Esophagus muscularis mucosa (tissue), 4 donors: ENCODE measurements at regions not wholly inside any gene's neighbourhood (a gene's known extent, or its start where the extent isn't known, plus 50 kb on each side); places are given as distances from the start of the nearest gene placed in this dataset.

ENCODE experiments used
- EP300 ChIP-seq: sonication (generic); formaldehyde crosslinking; IDR thresholded peaks from one replicate; pipeline ENCODE4 v1.6.1; 2017; ENCODE audit warnings: antibody characterized with exemption
- POLR2A ChIP-seq: fragments of 450-650 bp; IDR thresholded peaks from one replicate; pipeline ENCODE4 v1.6.1; 2017; ENCODE audit warnings: antibody characterized with exemption, moderate library complexity, mild to moderate bottlenecking, low read depth
- TF ChIP-seq, protein P1 (sequence below), 3 experiments: fragments of 200-600 bp in 2 of 3; fragments of 450-650 bp in 1 of 3; sonication (generic) in 2 of 3; IDR thresholded peaks; one replicate each; pipeline ENCODE4 v1.5.1; 2017 to 2019; ENCODE audit warnings: antibody characterized with exemption in 3 of 3, mild to moderate bottlenecking in 2 of 3, moderate library complexity in 1 of 3

DNA sequence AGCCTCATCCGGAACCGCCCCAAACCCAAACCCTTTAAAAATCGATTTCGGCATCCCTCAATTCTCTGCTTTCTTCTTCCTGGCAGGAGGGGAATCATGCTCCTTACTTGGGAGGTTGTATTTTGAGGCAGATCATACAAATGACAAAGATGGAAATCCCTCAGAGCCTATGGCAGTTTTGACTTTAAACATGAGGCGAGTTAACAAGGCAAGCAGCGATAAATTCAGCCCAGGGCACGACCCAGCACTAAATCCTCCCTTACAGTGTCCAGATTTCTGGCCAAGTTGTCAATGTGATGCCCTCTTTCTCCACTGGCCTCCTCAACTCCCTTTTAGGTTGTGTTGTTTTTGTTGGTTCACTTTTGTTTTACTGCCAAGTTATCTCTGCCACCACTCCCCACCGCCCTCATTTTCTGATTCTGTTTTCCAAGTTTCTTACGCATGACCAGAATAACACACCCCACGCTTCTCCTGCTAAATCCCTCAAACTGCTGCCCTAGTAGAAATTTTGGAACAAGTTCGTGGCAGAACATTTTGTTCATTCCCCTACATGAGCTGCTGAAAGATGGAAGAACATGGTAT is 68.3 kb downstream of the CTAGE1 start:
- TF ChIP-seq EP300 (no peak), POLR2A (no peak)
- TF ChIP-seq, protein P1, sequence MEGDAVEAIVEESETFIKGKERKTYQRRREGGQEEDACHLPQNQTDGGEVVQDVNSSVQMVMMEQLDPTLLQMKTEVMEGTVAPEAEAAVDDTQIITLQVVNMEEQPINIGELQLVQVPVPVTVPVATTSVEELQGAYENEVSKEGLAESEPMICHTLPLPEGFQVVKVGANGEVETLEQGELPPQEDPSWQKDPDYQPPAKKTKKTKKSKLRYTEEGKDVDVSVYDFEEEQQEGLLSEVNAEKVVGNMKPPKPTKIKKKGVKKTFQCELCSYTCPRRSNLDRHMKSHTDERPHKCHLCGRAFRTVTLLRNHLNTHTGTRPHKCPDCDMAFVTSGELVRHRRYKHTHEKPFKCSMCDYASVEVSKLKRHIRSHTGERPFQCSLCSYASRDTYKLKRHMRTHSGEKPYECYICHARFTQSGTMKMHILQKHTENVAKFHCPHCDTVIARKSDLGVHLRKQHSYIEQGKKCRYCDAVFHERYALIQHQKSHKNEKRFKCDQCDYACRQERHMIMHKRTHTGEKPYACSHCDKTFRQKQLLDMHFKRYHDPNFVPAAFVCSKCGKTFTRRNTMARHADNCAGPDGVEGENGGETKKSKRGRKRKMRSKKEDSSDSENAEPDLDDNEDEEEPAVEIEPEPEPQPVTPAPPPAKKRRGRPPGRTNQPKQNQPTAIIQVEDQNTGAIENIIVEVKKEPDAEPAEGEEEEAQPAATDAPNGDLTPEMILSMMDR (IDR thresholded peaks at IDR 0.05): no peak
